DND-41 (cell line): ENCODE measurements at regions not wholly inside any gene's neighbourhood (a gene's known extent, or its start where the extent isn't known, plus 50 kb on each side); places are given as distances from the start of the nearest gene placed in this dataset.

Experiments
- CTCF ChIP-seq: IDR thresholded peaks from 2 replicates; pipeline ENCODE4 v1.5.1; 2012; ENCODE audit warnings: borderline replicate concordance, low read length, moderate library complexity, mild to moderate bottlenecking; ENCODE audit not compliant: poor library complexity, severe bottlenecking; ENCODE audit errors: extremely low read depth
- EZH2 ChIP-seq: IDR thresholded peaks from 3 replicates; pipeline ENCODE4 v1.6.1; 2012; ENCODE audit warnings: borderline replicate concordance, low read depth, mild to moderate bottlenecking, moderate library complexity, low read length, inconsistent platforms; ENCODE audit not compliant: severe bottlenecking

DNA sequence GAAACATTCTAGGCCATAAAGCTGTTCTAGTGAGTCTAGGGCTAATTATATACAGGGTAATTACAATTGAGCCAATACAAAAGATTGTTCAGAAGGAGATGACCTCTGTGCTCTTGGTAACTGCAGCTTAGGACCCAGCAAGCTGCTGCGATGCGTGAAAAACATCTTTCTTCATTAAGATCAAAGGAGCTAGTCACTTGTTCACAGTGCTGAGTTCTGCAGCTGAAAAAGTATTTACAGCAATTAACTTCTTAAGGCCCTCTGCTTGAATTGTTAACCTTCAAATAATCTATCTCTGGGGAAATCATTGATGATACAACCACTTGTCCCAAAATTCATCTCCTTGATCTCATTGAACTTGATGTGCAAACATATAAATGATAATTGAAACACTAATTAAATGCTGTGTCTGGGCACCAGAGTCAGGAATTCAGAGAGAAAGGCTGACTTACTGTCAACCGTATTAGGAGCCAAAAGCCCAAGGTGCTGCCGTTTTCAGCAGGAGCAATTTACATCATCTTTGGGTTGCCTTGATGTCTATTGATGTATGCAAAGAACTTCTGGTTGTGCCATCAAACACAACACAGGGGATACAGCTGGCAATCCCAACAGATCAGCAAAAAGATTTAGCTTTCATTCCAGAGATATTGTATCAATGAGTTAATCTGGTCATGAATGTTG, 213.0 kb downstream of the NECTIN3 start:
- TF ChIP-seq CTCF = no peak
- TF ChIP-seq EZH2 = no peak
